Vagina (tissue), 2 donors: ENCODE measurements at regions not wholly inside any gene's neighbourhood (a gene's known extent, or its start where the extent isn't known, plus 50 kb on each side); places are given as distances from the start of the nearest gene placed in this dataset.

ENCODE experiments used
- DNase-seq, 2 donors: peaks; one replicate each; pipeline ENCODE4 v3.0.0-alpha.2; 2017; ENCODE audit errors: extremely low spot score in 2 of 2
- H3K27ac ChIP-seq: fragments of 200-600 bp; sonication (generic); one replicate; pipeline ENCODE4 v1.5.1; 2019
- H3K27me3 ChIP-seq: fragments of 200-600 bp; sonication (generic); one replicate; pipeline ENCODE4 v1.5.1; 2019
- H3K36me3 ChIP-seq, 2 donors: fragments of 200-600 bp; sonication (generic); one replicate each; pipeline ENCODE4 v1.5.1; 2017 to 2019
- H3K4me1 ChIP-seq: fragments of 200-600 bp; sonication (generic); one replicate; pipeline ENCODE4 v1.5.1; 2019
- H3K4me3 ChIP-seq, 2 donors: fragments of 200-600 bp; sonication (generic); 1 replicate in 1 of 2; 2 replicates in 1 of 2; pipeline ENCODE4 v1.5.1; 2016 to 2019
- H3K9me3 ChIP-seq: fragments of 200-600 bp; sonication (generic); one replicate; pipeline ENCODE4 v1.5.1; 2019
- POLR2A ChIP-seq, 2 donors: fragments of 450-650 bp; IDR thresholded peaks; one replicate each; pipeline ENCODE4 v1.6.1; 2017; ENCODE audit warnings: antibody characterized with exemption in 2 of 2, mild to moderate bottlenecking in 2 of 2, moderate library complexity in 2 of 2
- POLR2AphosphoS5 ChIP-seq, 2 donors: sonication (generic); formaldehyde crosslinking; IDR thresholded peaks; one replicate each; pipeline ENCODE4 v1.9.0; 2017; ENCODE audit warnings: antibody characterized with exemption in 2 of 2, mild to moderate bottlenecking in 2 of 2, low read depth in 1 of 2; ENCODE audit not compliant: insufficient read depth in 1 of 2
- intact Hi-C: fragments of 100-400 bp; cut with DNase I; formaldehyde crosslinking; loops from one replicate; pipeline ENCODE4 v1.15.1; 2023
- TF ChIP-seq, protein P1 (sequence below), 3 experiments: fragments of 450-650 bp in 2 of 3; fragments of 200-600 bp in 1 of 3; sonication (generic) in 1 of 3; IDR thresholded peaks; one replicate each; pipeline ENCODE4 v1.5.1; 2017 to 2019; ENCODE audit warnings: antibody characterized with exemption in 3 of 3, mild to moderate bottlenecking in 2 of 3, moderate library complexity in 2 of 3

- intact Hi-C loops = loop anchor here (10.0 kb wide), 1 partner anchor 59 kb away; no protein-coding TSS in a partner anchor
- no peak overlapping the region for H3K27ac ChIP-seq
- no peaks in the 10 kb centered on the region for H3K4me1 ChIP-seq
- H3K36me3 ChIP-seq = no peaks in the 10 kb centered on the region
- no peak for TF ChIP-seq POLR2AphosphoS5 (IDR thresholded peaks at IDR 0.05; ENCODE audit: insufficient read depth in 1 of 2, low read depth in 1 of 2)
- TF ChIP-seq, protein P1, sequence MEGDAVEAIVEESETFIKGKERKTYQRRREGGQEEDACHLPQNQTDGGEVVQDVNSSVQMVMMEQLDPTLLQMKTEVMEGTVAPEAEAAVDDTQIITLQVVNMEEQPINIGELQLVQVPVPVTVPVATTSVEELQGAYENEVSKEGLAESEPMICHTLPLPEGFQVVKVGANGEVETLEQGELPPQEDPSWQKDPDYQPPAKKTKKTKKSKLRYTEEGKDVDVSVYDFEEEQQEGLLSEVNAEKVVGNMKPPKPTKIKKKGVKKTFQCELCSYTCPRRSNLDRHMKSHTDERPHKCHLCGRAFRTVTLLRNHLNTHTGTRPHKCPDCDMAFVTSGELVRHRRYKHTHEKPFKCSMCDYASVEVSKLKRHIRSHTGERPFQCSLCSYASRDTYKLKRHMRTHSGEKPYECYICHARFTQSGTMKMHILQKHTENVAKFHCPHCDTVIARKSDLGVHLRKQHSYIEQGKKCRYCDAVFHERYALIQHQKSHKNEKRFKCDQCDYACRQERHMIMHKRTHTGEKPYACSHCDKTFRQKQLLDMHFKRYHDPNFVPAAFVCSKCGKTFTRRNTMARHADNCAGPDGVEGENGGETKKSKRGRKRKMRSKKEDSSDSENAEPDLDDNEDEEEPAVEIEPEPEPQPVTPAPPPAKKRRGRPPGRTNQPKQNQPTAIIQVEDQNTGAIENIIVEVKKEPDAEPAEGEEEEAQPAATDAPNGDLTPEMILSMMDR (IDR thresholded peaks at IDR 0.05) = no peak
- TF ChIP-seq POLR2A (IDR thresholded peaks at IDR 0.05) = no peak
- no peaks in the 10 kb centered on the region for H3K27me3 ChIP-seq
- no peak overlapping the region for H3K4me3 ChIP-seq
- no peaks in the 10 kb centered on the region for H3K9me3 ChIP-seq
- no peak for DNase-seq
These were observed 63.2 kb downstream of the NENF start for GRCh38 chr1:212495766-212496494.

DNA sequence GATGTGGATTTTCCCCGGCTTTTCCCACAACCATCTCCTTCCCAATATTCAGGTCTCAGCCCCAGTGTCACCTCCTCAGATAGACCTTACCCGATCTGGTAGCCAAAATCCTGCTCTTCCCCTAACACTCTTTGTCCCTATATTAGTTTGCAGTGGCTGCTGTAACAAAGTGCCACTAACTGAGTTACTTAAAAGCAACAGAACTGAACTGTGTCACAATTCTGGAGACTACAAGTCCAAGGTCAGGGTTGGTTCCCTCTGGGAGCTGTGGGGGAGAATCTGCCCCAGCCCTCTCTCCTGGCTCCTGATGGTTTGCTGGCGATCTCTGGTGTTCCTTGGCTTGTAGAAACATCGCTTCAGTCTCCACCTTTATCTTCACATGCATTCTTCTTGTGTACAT lies 64.0 kb downstream of the NENF start:
- Histone ChIP-seq H3K36me3 (no peaks in the 10 kb centered on the region), H3K4me1 (no peaks in the 10 kb centered on the region), H3K4me3 (no peak overlapping the region), H3K27ac (no peak overlapping the region), H3K27me3 (no peaks in the 10 kb centered on the region), H3K9me3 (no peaks in the 10 kb centered on the region)
- intact Hi-C loops = loop anchor here (10.0 kb wide), 1 partner anchor 58 kb away; no protein-coding TSS in a partner anchor
- DNase-seq = no peak
- TF ChIP-seq, protein P1 (IDR thresholded peaks at IDR 0.05) = no peak
- TF ChIP-seq POLR2AphosphoS5 (IDR thresholded peaks at IDR 0.05; ENCODE audit: insufficient read depth in 1 of 2, low read depth in 1 of 2) = no peak

GRCh38 chr1:212497553-212497952 lies 64.8 kb downstream of the NENF start:
- DNase-seq = peak in 1 of 2 donors; percentile 61
- intact Hi-C loops = loop anchor here (10.0 kb wide), 1 partner anchor 57 kb away; no protein-coding TSS in a partner anchor

DNA sequence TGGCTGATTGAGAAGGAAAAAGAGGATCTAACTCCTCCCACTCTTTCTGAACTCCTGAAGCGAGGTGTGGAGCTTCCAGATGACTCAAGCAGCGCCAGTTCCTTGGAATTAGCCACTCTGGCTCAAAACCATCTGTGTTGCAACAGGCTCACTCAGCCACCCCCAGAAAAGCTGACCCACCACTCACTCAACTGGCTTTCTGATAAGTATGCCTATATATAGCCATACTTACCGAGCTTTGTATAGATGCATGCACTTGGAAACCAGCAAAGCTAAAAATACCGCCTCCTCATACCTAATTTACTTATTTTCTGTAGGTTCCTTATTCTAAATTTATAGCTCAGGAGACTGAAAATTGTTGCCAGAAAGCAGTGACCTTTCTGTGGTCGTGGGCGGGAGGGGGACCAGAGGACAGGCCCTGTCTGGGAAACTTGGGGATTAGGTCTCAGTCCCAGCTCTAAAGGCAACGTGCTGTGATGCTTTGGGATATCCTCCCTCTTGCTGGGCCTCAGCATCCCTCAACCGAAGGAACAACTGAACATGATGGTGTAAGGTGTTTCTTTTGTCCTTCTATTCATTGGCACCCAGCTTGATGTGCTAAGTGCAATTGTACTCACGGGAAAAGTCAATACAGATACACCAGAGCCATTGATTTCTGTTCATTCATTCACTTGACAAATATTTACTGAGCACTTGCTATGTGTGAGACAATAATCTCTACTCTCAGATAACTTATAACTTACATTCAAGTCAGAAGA lies 65.7 kb downstream of the NENF start:
- DNase-seq = peak in 1 of 2 donors; percentile 52
- TF ChIP-seq POLR2AphosphoS5 (IDR thresholded peaks at IDR 0.05; ENCODE audit: insufficient read depth in 1 of 2, low read depth in 1 of 2) (no peak), POLR2A (IDR thresholded peaks at IDR 0.05) (no peak)
- TF ChIP-seq, protein P1 (IDR thresholded peaks at IDR 0.05) = no peak
- Histone ChIP-seq H3K27me3 (no peaks in the 10 kb centered on the region), H3K4me1 (no peaks in the 10 kb centered on the region), H3K27ac (no peak overlapping the region), H3K9me3 (no peaks in the 10 kb centered on the region), H3K4me3 (no peak overlapping the region), H3K36me3 (no peaks in the 10 kb centered on the region)
- intact Hi-C loops = loop anchor here (10.0 kb wide), 1 partner anchor 56 kb away; no protein-coding TSS in a partner anchor

More at GRCh38 chr1:212497553-212497952, 64.8 kb downstream of the NENF start:
- Histone ChIP-seq H3K27ac (no peak overlapping the region), H3K9me3 (no peaks in the 10 kb centered on the region), H3K36me3 (no peaks in the 10 kb centered on the region), H3K27me3 (no peaks in the 10 kb centered on the region), H3K4me1 (no peaks in the 10 kb centered on the region), H3K4me3 (no peak overlapping the region)
- TF ChIP-seq POLR2AphosphoS5 (IDR thresholded peaks at IDR 0.05; ENCODE audit: insufficient read depth in 1 of 2, low read depth in 1 of 2) (no peak), POLR2A (IDR thresholded peaks at IDR 0.05) (no peak)
- TF ChIP-seq, protein P1 (IDR thresholded peaks at IDR 0.05) = no peak
